Body of pancreas (tissue), 4 donors: ENCODE measurements at regions not wholly inside any gene's neighbourhood (a gene's known extent, or its start where the extent isn't known, plus 50 kb on each side); places are given as distances from the start of the nearest gene placed in this dataset.

Source experiments
- ATAC-seq: fragments of 150-250 bp; one replicate; pipeline ENCODE4 v1.9.1; 2016
- DNase-seq, 4 donors: peaks; one replicate each; pipeline ENCODE4 v3.0.0-alpha.2; 2019
- H3K27ac ChIP-seq, 4 donors: fragments of 200-600 bp; sonication (generic); 1 replicate in 3 of 4; 2 replicates in 1 of 4; pipeline versions ENCODE4 v1.5.1 to v1.6.1; 2016 to 2019; ENCODE audit warnings: mild to moderate bottlenecking in 1 of 4, mixed read lengths in 1 of 4, moderate library complexity in 1 of 4
- H3K27me3 ChIP-seq, 2 donors: fragments of 200-600 bp; sonication (generic); one replicate each; pipeline ENCODE4 v1.6.0; 2016; ENCODE audit warnings: mild to moderate bottlenecking in 1 of 2
- H3K36me3 ChIP-seq, 2 donors: fragments of 200-600 bp; sonication (generic); replicated peaks in 1 of 2; 2 replicates each; pipeline ENCODE4 v1.5.1; 2016; ENCODE audit warnings: low read depth in 2 of 2; ENCODE audit not compliant: insufficient read depth in 1 of 2
- H3K4me1 ChIP-seq: fragments of 200-600 bp; sonication (generic); one replicate; pipeline ENCODE4 v1.6.0; 2016
- H3K4me3 ChIP-seq, 2 donors: fragments of 200-600 bp; sonication (generic); 1 replicate in 1 of 2; 2 replicates in 1 of 2; pipeline ENCODE4 v1.5.1; 2016 to 2019
- H3K9me3 ChIP-seq, 3 donors: fragments of 200-600 bp; sonication (generic); 1 replicate in 2 of 3; 2 replicates in 1 of 3; pipeline ENCODE4 v1.5.1; 2016
- POLR2A ChIP-seq, 3 donors: fragments of 450-650 bp; IDR thresholded peaks; one replicate each; pipeline ENCODE4 v1.6.1; 2016; ENCODE audit warnings: antibody characterized with exemption in 3 of 3, mild to moderate bottlenecking in 2 of 3
- WGBS, 2 donors: methylation state at CpG; one replicate each; pipeline ENCODE4 v1.1.5; 2017; 5-methylcytosine and 5-hydroxymethylcytosine counted together
- intact Hi-C: fragments of 100-400 bp; cut with DNase I; formaldehyde crosslinking; loops from one replicate; pipeline ENCODE4 v1.15.1; 2023
- TF ChIP-seq, protein P1 (sequence below), 7 experiments: fragments of 450-650 bp in 4 of 7; fragments of 200-600 bp in 3 of 7; sonication (generic) in 3 of 7; IDR thresholded peaks; one replicate each; pipeline ENCODE4 v1.5.1; 2016 to 2019; ENCODE audit warnings: antibody characterized with exemption in 7 of 7

DNA sequence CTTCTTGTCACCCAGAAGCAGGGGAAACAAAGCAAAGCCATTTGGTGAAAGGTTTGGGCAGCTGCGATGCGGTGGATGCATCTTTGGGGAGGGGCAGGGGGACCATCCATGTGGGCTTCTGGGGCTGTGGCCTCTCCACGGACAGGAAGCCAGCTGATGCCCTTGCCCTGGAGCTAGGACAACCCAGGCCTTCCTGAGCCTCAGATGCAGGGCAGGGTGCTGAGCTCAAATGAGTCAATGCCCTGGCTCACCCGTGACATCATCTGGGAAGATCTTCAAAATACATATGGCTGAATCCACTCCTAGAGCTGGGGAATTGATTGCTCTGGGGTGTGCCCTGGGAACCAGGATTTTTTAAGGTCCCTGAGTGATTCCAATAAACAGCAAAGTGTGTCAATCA lies 1418.2 kb downstream of the TBC1D22A start:
- no peak for ATAC-seq
- H3K4me3 ChIP-seq: no peak overlapping the region
- no peaks in the 10 kb centered on the region for H3K9me3 ChIP-seq
- WGBS, 2 donors: 65 to 71% methylated on average over 4 of the region's 4 CpGs
- DNase-seq: no peak
- no peaks in the 10 kb centered on the region for H3K36me3 ChIP-seq
- H3K27me3 ChIP-seq: no peaks in the 10 kb centered on the region
- TF ChIP-seq, protein P1, sequence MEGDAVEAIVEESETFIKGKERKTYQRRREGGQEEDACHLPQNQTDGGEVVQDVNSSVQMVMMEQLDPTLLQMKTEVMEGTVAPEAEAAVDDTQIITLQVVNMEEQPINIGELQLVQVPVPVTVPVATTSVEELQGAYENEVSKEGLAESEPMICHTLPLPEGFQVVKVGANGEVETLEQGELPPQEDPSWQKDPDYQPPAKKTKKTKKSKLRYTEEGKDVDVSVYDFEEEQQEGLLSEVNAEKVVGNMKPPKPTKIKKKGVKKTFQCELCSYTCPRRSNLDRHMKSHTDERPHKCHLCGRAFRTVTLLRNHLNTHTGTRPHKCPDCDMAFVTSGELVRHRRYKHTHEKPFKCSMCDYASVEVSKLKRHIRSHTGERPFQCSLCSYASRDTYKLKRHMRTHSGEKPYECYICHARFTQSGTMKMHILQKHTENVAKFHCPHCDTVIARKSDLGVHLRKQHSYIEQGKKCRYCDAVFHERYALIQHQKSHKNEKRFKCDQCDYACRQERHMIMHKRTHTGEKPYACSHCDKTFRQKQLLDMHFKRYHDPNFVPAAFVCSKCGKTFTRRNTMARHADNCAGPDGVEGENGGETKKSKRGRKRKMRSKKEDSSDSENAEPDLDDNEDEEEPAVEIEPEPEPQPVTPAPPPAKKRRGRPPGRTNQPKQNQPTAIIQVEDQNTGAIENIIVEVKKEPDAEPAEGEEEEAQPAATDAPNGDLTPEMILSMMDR (IDR thresholded peaks at IDR 0.05): no peak
- TF ChIP-seq POLR2A (IDR thresholded peaks at IDR 0.05): no peak
- no peaks in the 10 kb centered on the region for H3K4me1 ChIP-seq
- intact Hi-C loops: no loop called here
- no peak overlapping the region for H3K27ac ChIP-seq

DNA sequence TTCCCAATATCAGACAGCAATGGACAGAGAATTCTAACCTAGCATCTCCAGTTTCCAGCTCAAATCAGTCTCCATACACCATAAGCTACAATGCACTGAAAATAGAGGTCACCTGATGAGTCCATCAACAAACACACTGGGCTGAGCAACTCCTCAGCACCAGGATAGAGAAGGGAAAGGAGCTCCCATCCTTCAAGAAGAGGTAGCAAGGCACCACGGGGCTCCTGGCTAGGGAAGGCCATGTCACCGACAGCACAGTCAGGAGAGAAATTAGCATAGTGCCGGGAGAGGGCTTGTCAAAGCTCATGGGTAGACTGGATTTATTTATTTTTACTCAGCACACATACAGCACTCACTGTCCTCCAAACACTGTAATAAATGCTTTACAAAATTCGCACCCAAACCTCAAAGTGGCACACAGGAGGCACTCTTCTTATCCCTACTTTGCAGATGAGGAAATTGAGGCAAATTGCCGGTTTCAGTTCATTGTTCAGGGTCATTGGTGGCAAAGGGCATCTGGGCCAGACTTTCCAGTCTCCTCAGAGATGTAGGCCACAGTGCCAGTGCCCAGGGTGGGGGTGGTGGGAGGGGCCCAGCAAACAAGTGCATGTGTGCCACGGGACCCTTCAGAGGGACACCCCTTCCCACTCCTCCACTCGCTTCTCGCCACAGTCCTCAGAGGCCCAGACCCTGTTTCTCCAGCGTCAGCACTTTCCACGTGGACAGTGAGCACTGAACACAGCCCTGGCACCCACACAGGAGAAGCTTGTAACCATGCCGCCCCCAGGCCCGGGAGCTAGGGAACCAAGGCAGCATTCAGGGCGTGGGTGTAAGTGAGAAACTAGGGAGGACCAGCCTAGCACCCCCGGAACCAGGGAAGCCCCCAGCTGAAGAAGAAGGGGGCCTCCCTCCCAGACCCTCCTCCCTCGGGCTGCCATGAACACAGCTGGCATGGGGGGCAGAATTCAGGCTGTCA lies 1417.4 kb downstream of the TBC1D22A start:
- Histone ChIP-seq H3K27me3 (no peaks in the 10 kb centered on the region), H3K27ac (no peak overlapping the region), H3K4me1 (no peaks in the 10 kb centered on the region), H3K36me3 (no peaks in the 10 kb centered on the region), H3K9me3 (no peaks in the 10 kb centered on the region), H3K4me3 (no peak overlapping the region)
- TF ChIP-seq POLR2A (IDR thresholded peaks at IDR 0.05): no peak
- TF ChIP-seq, protein P1 (IDR thresholded peaks at IDR 0.05): no peak
- 56 to 60% methylated on average over 13 to 14 of the region's 15 CpGs for whole genome bisulfite sequencing, 2 donors
- DNase-seq: no peak
- ATAC-seq: no peak
- intact Hi-C loops: no loop called here

DNA sequence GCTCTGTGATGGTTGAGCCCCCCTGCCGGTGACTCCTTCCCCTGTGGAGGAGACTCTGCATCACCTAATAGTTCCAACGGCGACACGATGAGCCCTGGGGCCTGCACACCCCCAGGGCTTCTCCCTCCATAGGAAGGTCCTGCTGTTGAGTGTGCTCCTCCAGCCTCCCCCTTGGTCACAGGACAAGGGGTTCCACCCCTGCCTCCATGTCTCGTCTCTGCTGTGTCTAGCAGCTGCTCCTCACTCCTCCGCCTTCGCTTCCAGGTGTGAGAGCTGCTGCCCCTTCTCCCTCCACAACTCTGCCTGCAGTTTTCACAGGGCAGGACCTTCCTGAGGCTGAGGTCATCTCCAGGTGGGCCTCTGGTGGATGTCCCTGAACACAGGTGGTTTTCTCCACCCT lies 1416.1 kb downstream of the TBC1D22A start:
- H3K27me3 ChIP-seq: no peaks in the 10 kb centered on the region
- no peak for TF ChIP-seq POLR2A (IDR thresholded peaks at IDR 0.05)
- TF ChIP-seq, protein P1 (IDR thresholded peaks at IDR 0.05): no peak
- no peak for DNase-seq
- no peaks in the 10 kb centered on the region for H3K4me1 ChIP-seq
- H3K27ac ChIP-seq: no peak overlapping the region
- intact Hi-C loops: no loop called here
- H3K9me3 ChIP-seq: no peaks in the 10 kb centered on the region
- H3K4me3 ChIP-seq: no peak overlapping the region
- ATAC-seq: no peak
- H3K36me3 ChIP-seq: no peaks in the 10 kb centered on the region
- 76 to 82% methylated on average over 7 of the region's 7 CpGs for WGBS, 2 donors

DNA sequence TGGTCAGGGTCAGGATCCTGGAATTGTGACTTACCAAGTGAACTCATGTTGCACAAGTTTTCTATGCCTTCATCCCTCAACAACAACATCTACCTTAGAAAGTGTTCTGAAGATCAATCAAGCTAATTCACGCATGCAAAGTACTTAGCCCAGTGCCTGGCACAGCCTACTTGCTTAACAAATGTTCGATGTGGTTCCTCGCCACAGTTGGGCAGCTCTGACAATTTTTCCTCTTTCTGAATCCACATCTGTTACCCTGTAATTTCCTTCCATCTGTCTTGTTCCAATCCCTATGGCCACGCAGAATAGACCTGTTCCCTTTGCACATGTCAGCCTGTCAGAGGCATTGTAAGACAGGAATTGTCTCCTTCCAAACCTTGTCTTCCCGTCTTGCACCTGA lies 1415.2 kb downstream of the TBC1D22A start:
- H3K4me1 ChIP-seq: no peaks in the 10 kb centered on the region
- intact Hi-C loops: no loop called here

More for the DNA sequence above, 1415.2 kb downstream of the TBC1D22A start:
- Histone ChIP-seq H3K4me3 (no peak overlapping the region), H3K27ac (no peak overlapping the region), H3K9me3 (no peaks in the 10 kb centered on the region), H3K27me3 (no peaks in the 10 kb centered on the region), H3K36me3 (no peaks in the 10 kb centered on the region)
- no peak for TF ChIP-seq POLR2A (IDR thresholded peaks at IDR 0.05)
- TF ChIP-seq, protein P1 (IDR thresholded peaks at IDR 0.05): no peak
- ATAC-seq (no peak), DNase-seq (no peak)
- 56 to 63% methylated on average over 5 of the region's 5 CpGs for WGBS, 2 donors
